ENCODE measurements at regions not wholly inside any gene's neighbourhood (a gene's known extent, or its start where the extent isn't known, plus 50 kb on each side); places are given as distances from the start of the nearest gene placed in this dataset.

DNA sequence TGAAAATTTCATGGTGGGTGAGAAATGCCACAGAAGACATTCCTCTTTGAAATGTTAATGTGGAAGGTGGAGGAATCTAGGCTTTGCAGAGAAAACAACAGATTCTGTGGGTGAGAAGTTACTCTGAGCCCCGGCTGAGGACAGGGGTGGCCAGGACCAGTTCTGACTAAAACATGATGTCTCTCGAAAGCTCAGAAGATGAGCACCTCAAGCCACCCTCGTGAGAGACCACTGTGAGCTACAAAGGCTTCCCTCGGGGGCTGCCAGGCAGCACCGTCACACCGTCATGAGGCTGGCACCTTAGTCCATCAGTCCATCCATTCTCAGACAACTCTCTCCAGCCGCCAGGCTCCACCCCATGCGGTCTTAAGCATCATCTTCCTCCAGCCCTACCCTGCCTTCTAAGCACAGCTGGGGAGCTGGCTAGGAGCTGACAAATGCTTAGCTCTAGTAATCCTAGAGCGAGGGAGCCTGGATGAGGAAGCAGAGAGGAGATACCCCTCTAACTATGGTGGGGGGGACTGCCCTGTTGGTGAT is 360.5 kb downstream of the SHANK2 start:
- Histone ChIP-seq H4K20me1 (replicated peaks; ENCODE audit: insufficient read depth) (peaks cover 3% of the 10 kb centered on the region; the same call in 1 of the 2 replicates), H3K27me3 (ENCODE audit: insufficient read depth) (no peaks in the 10 kb centered on the region), H3K9me2 (ENCODE audit: insufficient read depth) (no peaks in the 10 kb centered on the region; the same call in 1 of the 2 replicates), H2AFZ (no peak overlapping the region), H3K79me2 (replicated peaks; ENCODE audit: insufficient read depth) (no peaks in the 10 kb centered on the region), H3K36me3 (ENCODE audit: insufficient read depth) (no peaks in the 10 kb centered on the region), H3F3A (replicated peaks; ENCODE audit: low read depth) (no peaks in the 10 kb centered on the region), H3K27ac (ENCODE audit: low read depth) (no peak overlapping the region), H3K4me1 (ENCODE audit: insufficient read depth) (no peaks in the 10 kb centered on the region), H3K4me2 (no peak overlapping the region), H3K4me3 (no peak overlapping the region)
- Mint-ChIP-seq H3K4me1 (peaks cover 14% of the 10 kb centered on the region), H3K4me3 (no peak overlapping the region), H3K9me3 (peaks cover 7% of the 10 kb centered on the region), H3K27me3 (ENCODE audit: insufficient read depth, low read depth, poor library complexity) (peaks cover 5% of the 10 kb centered on the region), H3K36me3 (ENCODE audit: low read depth) (peaks cover 55% of the 10 kb centered on the region), H3K27ac (no peak overlapping the region)
- DNase-seq (ENCODE audit: low spot score) (no peak), ATAC-seq (no peak)
- TF ChIP-seq EZH2phosphoT487 (IDR thresholded peaks at IDR 0.05; ENCODE audit: unreplicated experiment) (no peak), REST (IDR thresholded peaks at IDR 0.05; ENCODE audit: unreplicated experiment) (no peak), NANOG (IDR thresholded peaks at IDR 0.05; ENCODE audit: borderline replicate concordance) (no peak), ZNF114 (CRISPR knock-in tag; IDR thresholded peaks at IDR 0.05) (no peak), ZNF331 (CRISPR knock-in tag; IDR thresholded peaks at IDR 0.05; ENCODE audit: low read depth) (no peak), ETS1 (IDR thresholded peaks at IDR 0.05) (no peak), JUNB (IDR thresholded peaks at IDR 0.05; ENCODE audit: unreplicated experiment) (no peak), POLR2AphosphoS5 (IDR thresholded peaks at IDR 0.05; ENCODE audit: low read depth) (no peak), EZH2 (IDR thresholded peaks at IDR 0.05; ENCODE audit: low read depth, unreplicated experiment) (no peak), STAT1 (IDR thresholded peaks at IDR 0.05; ENCODE audit: unreplicated experiment) (no peak), CREB1 (CRISPR knock-in tag; IDR thresholded peaks at IDR 0.05; ENCODE audit: low read depth) (no peak)
- TF ChIP-seq, protein P1, sequence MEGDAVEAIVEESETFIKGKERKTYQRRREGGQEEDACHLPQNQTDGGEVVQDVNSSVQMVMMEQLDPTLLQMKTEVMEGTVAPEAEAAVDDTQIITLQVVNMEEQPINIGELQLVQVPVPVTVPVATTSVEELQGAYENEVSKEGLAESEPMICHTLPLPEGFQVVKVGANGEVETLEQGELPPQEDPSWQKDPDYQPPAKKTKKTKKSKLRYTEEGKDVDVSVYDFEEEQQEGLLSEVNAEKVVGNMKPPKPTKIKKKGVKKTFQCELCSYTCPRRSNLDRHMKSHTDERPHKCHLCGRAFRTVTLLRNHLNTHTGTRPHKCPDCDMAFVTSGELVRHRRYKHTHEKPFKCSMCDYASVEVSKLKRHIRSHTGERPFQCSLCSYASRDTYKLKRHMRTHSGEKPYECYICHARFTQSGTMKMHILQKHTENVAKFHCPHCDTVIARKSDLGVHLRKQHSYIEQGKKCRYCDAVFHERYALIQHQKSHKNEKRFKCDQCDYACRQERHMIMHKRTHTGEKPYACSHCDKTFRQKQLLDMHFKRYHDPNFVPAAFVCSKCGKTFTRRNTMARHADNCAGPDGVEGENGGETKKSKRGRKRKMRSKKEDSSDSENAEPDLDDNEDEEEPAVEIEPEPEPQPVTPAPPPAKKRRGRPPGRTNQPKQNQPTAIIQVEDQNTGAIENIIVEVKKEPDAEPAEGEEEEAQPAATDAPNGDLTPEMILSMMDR (conservative IDR thresholded peaks at IDR 0.05; ENCODE audit: low read depth in 2 of 2), result no peak
- TF ChIP-seq, protein P2, sequence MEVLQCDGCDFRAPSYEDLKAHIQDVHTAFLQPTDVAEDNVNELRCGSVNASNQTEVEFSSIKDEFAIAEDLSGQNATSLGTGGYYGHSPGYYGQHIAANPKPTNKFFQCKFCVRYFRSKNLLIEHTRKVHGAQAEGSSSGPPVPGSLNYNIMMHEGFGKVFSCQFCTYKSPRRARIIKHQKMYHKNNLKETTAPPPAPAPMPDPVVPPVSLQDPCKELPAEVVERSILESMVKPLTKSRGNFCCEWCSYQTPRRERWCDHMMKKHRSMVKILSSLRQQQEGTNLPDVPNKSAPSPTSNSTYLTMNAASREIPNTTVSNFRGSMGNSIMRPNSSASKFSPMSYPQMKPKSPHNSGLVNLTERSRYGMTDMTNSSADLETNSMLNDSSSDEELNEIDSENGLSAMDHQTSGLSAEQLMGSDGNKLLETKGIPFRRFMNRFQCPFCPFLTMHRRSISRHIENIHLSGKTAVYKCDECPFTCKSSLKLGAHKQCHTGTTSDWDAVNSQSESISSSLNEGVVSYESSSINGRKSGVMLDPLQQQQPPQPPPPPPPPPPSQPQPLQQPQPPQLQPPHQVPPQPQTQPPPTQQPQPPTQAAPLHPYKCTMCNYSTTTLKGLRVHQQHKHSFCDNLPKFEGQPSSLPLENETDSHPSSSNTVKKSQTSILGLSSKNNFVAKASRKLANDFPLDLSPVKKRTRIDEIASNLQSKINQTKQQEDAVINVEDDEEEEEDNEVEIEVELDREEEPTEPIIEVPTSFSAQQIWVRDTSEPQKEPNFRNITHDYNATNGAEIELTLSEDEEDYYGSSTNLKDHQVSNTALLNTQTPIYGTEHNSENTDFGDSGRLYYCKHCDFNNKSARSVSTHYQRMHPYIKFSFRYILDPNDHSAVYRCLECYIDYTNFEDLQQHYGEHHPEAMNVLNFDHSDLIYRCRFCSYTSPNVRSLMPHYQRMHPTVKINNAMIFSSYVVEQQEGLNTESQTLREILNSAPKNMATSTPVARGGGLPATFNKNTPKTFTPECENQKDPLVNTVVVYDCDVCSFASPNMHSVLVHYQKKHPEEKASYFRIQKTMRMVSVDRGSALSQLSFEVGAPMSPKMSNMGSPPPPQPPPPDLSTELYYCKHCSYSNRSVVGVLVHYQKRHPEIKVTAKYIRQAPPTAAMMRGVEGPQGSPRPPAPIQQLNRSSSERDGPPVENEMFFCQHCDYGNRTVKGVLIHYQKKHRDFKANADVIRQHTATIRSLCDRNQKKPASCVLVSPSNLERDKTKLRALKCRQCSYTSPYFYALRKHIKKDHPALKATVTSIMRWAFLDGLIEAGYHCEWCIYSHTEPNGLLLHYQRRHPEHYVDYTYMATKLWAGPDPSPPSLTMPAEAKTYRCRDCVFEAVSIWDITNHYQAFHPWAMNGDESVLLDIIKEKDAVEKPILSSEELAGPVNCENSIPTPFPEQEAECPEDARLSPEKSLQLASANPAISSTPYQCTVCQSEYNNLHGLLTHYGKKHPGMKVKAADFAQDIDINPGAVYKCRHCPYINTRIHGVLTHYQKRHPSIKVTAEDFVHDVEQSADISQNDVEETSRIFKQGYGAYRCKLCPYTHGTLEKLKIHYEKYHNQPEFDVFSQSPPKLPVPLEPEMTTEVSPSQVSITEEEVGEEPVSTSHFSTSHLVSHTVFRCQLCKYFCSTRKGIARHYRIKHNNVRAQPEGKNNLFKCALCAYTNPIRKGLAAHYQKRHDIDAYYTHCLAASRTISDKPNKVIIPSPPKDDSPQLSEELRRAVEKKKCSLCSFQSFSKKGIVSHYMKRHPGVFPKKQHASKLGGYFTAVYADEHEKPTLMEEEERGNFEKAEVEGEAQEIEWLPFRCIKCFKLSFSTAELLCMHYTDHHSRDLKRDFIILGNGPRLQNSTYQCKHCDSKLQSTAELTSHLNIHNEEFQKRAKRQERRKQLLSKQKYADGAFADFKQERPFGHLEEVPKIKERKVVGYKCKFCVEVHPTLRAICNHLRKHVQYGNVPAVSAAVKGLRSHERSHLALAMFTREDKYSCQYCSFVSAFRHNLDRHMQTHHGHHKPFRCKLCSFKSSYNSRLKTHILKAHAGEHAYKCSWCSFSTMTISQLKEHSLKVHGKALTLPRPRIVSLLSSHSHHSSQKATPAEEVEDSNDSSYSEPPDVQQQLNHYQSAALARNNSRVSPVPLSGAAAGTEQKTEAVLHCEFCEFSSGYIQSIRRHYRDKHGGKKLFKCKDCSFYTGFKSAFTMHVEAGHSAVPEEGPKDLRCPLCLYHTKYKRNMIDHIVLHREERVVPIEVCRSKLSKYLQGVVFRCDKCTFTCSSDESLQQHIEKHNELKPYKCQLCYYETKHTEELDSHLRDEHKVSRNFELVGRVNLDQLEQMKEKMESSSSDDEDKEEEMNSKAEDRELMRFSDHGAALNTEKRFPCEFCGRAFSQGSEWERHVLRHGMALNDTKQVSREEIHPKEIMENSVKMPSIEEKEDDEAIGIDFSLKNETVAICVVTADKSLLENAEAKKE (CRISPR knock-in tag; IDR thresholded peaks at IDR 0.05), result no peak

All from GM23338 (cell line).